ENCODE measurements at regions not wholly inside any gene's neighbourhood (a gene's known extent, or its start where the extent isn't known, plus 50 kb on each side); places are given as distances from the start of the nearest gene placed in this dataset.

- Histone ChIP-seq H3K27me3 (ENCODE audit: control insufficient read depth in 3 of 3, insufficient read depth in 3 of 3, low read length in 2 of 3) (no peaks in the 10 kb centered on the region), H3K4me1 (ENCODE audit: control insufficient read depth in 5 of 5, insufficient read depth in 5 of 5, low read length in 5 of 5) (no peaks in the 10 kb centered on the region), H3K36me3 (ENCODE audit: control insufficient read depth in 4 of 4, insufficient read depth in 4 of 4, low read length in 4 of 4) (no peaks in the 10 kb centered on the region), H3K9me3 (ENCODE audit: control insufficient read depth in 4 of 4, insufficient read depth in 3 of 4, low read length in 3 of 4) (no peaks in the 10 kb centered on the region), H3K27ac (ENCODE audit: low read depth in 1 of 2, low read length in 1 of 2) (no peak overlapping the region), H3K4me3 (no peak overlapping the region), H3K9ac (ENCODE audit: insufficient read depth in 1 of 2, low read length in 2 of 2) (no peak overlapping the region)
- DNase-seq, result no peak
- no peak for ATAC-seq (ENCODE audit: insufficient read depth, low FRiP score)
- no peak for TF ChIP-seq CTCF (IDR thresholded peaks at IDR 0.05; ENCODE audit: control extremely low read depth, extremely low read depth)
- 58 to 82% methylated on average over 2 of the region's 2 CpGs for WGBS, 2 donors
These were observed 1023.2 kb downstream of the KCNT2 start for GRCh38 chr1:195584870-195585624.

- 85 to 93% methylated on average over 2 of the region's 2 CpGs for WGBS, 2 donors
- TF ChIP-seq CTCF (IDR thresholded peaks at IDR 0.05; ENCODE audit: control extremely low read depth, extremely low read depth), result no peak
- ATAC-seq (ENCODE audit: insufficient read depth, low FRiP score), result no peak
These were observed 1027.3 kb downstream of the KCNT2 start for GRCh38 chr1:195580988-195581387.

DNA sequence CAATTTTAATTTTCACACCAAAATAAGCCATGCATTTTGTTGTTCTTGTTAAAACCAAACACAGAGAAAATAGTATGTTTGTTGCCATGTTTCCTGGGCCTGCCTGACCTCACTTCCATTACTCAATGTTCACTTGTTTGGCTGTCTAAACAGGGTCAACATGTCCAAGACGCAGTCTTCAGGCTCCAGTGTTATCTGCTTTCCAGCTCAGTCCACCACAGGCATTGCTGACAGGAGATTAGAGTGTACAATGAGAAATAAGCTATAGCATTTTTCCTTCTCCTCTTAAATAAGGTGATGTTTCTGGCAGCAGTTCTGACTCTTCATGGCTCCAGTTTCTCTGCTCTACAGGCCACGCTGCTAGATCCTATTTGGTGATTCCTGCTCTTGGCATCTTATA, 1030.5 kb downstream of the KCNT2 start:
- DNase-seq, result no peak
- H3K9me3 ChIP-seq (ENCODE audit: control insufficient read depth in 4 of 4, insufficient read depth in 3 of 4, low read length in 3 of 4), result no peaks in the 10 kb centered on the region
- H3K36me3 ChIP-seq (ENCODE audit: control insufficient read depth in 4 of 4, insufficient read depth in 4 of 4, low read length in 4 of 4), result no peaks in the 10 kb centered on the region
- WGBS, 2 donors, result 68 to 73% methylated on average over 2 of the region's 2 CpGs
- no peak overlapping the region for H3K27ac ChIP-seq (ENCODE audit: low read depth in 1 of 2, low read length in 1 of 2)
- TF ChIP-seq CTCF (IDR thresholded peaks at IDR 0.05; ENCODE audit: control extremely low read depth, extremely low read depth), result no peak
- no peaks in the 10 kb centered on the region for H3K4me1 ChIP-seq (ENCODE audit: control insufficient read depth in 5 of 5, insufficient read depth in 5 of 5, low read length in 5 of 5)
- ATAC-seq (ENCODE audit: insufficient read depth, low FRiP score), result no peak
- H3K27me3 ChIP-seq (ENCODE audit: control insufficient read depth in 3 of 3, insufficient read depth in 3 of 3, low read length in 2 of 3), result no peaks in the 10 kb centered on the region
- H3K9ac ChIP-seq (ENCODE audit: insufficient read depth in 1 of 2, low read length in 2 of 2), result no peak overlapping the region
- no peak overlapping the region for H3K4me3 ChIP-seq

More at GRCh38 chr1:195580988-195581387, 1027.3 kb downstream of the KCNT2 start:
- no peaks in the 10 kb centered on the region for H3K4me1 ChIP-seq (ENCODE audit: control insufficient read depth in 5 of 5, insufficient read depth in 5 of 5, low read length in 5 of 5)
- no peaks in the 10 kb centered on the region for H3K27me3 ChIP-seq (ENCODE audit: control insufficient read depth in 3 of 3, insufficient read depth in 3 of 3, low read length in 2 of 3)
- no peak overlapping the region for H3K4me3 ChIP-seq
- no peak overlapping the region for H3K27ac ChIP-seq (ENCODE audit: low read depth in 1 of 2, low read length in 1 of 2)
- no peak overlapping the region for H3K9ac ChIP-seq (ENCODE audit: insufficient read depth in 1 of 2, low read length in 2 of 2)
- no peak for DNase-seq
- H3K9me3 ChIP-seq (ENCODE audit: control insufficient read depth in 4 of 4, insufficient read depth in 3 of 4, low read length in 3 of 4), result no peaks in the 10 kb centered on the region
- H3K36me3 ChIP-seq (ENCODE audit: control insufficient read depth in 4 of 4, insufficient read depth in 4 of 4, low read length in 4 of 4), result no peaks in the 10 kb centered on the region

- ATAC-seq (ENCODE audit: insufficient read depth, low FRiP score) (no peak), DNase-seq (no peak)
- Histone ChIP-seq H3K27me3 (ENCODE audit: control insufficient read depth in 3 of 3, insufficient read depth in 3 of 3, low read length in 2 of 3) (no peaks in the 10 kb centered on the region), H3K4me3 (no peak overlapping the region), H3K27ac (ENCODE audit: low read depth in 1 of 2, low read length in 1 of 2) (no peak overlapping the region), H3K4me1 (ENCODE audit: control insufficient read depth in 5 of 5, insufficient read depth in 5 of 5, low read length in 5 of 5) (no peaks in the 10 kb centered on the region), H3K9me3 (ENCODE audit: control insufficient read depth in 4 of 4, insufficient read depth in 3 of 4, low read length in 3 of 4) (no peaks in the 10 kb centered on the region), H3K9ac (ENCODE audit: insufficient read depth in 1 of 2, low read length in 2 of 2) (no peak overlapping the region), H3K36me3 (ENCODE audit: control insufficient read depth in 4 of 4, insufficient read depth in 4 of 4, low read length in 4 of 4) (no peaks in the 10 kb centered on the region)
- TF ChIP-seq CTCF (IDR thresholded peaks at IDR 0.05; ENCODE audit: control extremely low read depth, extremely low read depth), result no peak
These were observed 1031.6 kb downstream of the KCNT2 start for GRCh38 chr1:195576641-195577040.

Data from lung (tissue), 11 donors.